K562 (cell line): ENCODE measurements at regions not wholly inside any gene's neighbourhood (a gene's known extent, or its start where the extent isn't known, plus 50 kb on each side); places are given as distances from the start of the nearest gene placed in this dataset.

ENCODE experiments used
- ARID3A ChIP-seq: IDR thresholded peaks from 2 replicates; pipeline ENCODE4 v1.6.1; 2012; ENCODE audit warnings: low read depth, low read length, improper control_type of control experiment, borderline replicate concordance
- CTCF ChIP-seq, 3 experiments: IDR thresholded peaks in 2 of 3; conservative IDR thresholded peaks in 1 of 3; 2 replicates each; pipeline ENCODE4 v1.5.1; 2011 to 2012; ENCODE audit warnings: low read length in 3 of 3, mild to moderate bottlenecking in 3 of 3, control low read depth in 2 of 3, improper control_type of control experiment in 1 of 3, inconsistent platforms in 1 of 3, low read depth in 1 of 3, mixed read lengths in 1 of 3, moderate library complexity in 1 of 3; ENCODE audit not compliant: insufficient read depth in 2 of 3
- FOXA1 ChIP-seq: fragments of 450-650 bp; IDR thresholded peaks from 2 replicates; pipeline ENCODE4 v1.6.1; 2016; ENCODE audit warnings: mild to moderate bottlenecking, borderline replicate concordance
- FOXP1 ChIP-seq: sonication (generic); formaldehyde crosslinking; IDR thresholded peaks from 2 replicates; pipeline ENCODE4 v1.8.0; 2022; ENCODE audit warnings: mild to moderate bottlenecking, missing genetic modification reagents
- GATAD2B ChIP-seq: fragments of 450-650 bp; IDR thresholded peaks from 2 replicates; pipeline ENCODE4 v1.6.1; 2017; ENCODE audit warnings: mild to moderate bottlenecking, borderline replicate concordance
- KDM4B ChIP-seq, 2 experiments: fragments of 450-650 bp in 1 of 2; sonication (generic) in 1 of 2; IDR thresholded peaks; 2 replicates each; pipeline ENCODE4 v1.6.1; 2016 to 2017; ENCODE audit warnings: borderline replicate concordance in 2 of 2, antibody characterized with exemption in 1 of 2, low read depth in 1 of 2, mild to moderate bottlenecking in 1 of 2
- NCOR1 ChIP-seq: fragments of 450-650 bp; IDR thresholded peaks from 2 replicates; pipeline ENCODE4 v1.6.1; 2016; ENCODE audit warnings: mild to moderate bottlenecking, moderate library complexity
- NFATC3 ChIP-seq: fragments of 450-650 bp; IDR thresholded peaks from 2 replicates; pipeline ENCODE4 v1.6.1; 2017; ENCODE audit warnings: mild to moderate bottlenecking
- NFYB ChIP-seq: IDR thresholded peaks from 2 replicates; pipeline ENCODE4 v1.6.1; 2011; ENCODE audit warnings: mild to moderate bottlenecking, moderate library complexity; ENCODE audit not compliant: insufficient read length; ENCODE audit errors: extremely low read depth
- RERE ChIP-seq: sonication (generic); formaldehyde crosslinking; IDR thresholded peaks from 2 replicates; pipeline ENCODE4 v1.8.0; 2023; ENCODE audit warnings: missing genetic modification reagents, mild to moderate bottlenecking, borderline replicate concordance
- RREB1 ChIP-seq: fragments of 250-450 bp; sonication (Bioruptor Pico); IDR thresholded peaks from 2 replicates; pipeline ENCODE4 v1.4.0; 2020
- TGIF2 ChIP-seq: sonication (generic); formaldehyde crosslinking; IDR thresholded peaks from 2 replicates; pipeline ENCODE4 v1.8.1; 2022; ENCODE audit warnings: mild to moderate bottlenecking, missing genetic modification reagents, moderate library complexity
- ZNF830 ChIP-seq: fragments of 250-450 bp; sonication (Bioruptor Pico); IDR thresholded peaks from 2 replicates; pipeline ENCODE4 v1.5.0; 2021; ENCODE audit warnings: mild to moderate bottlenecking

GRCh38 chr12:3405821-3406220, 85.2 kb upstream of the PRMT8 start:
- TF ChIP-seq CTCF (IDR thresholded peaks at IDR 0.05 in 2 of 3, conservative IDR thresholded peaks at IDR 0.05 in 1 of 3; ENCODE audit: insufficient read depth in 2 of 3, low read depth in 1 of 3, low read length in 3 of 3) (no peak), ZNF830 (CRISPR knock-in tag) (no peak), FOXA1 (no peak), NCOR1 (no peak), ARID3A (no peak), GATAD2B (no peak), FOXP1 (CRISPR knock-in tag) (no peak), NFYB (no peak), NFATC3 (no peak), RERE (no peak), KDM4B (IDR thresholded peaks at IDR 0.05; ENCODE audit: borderline replicate concordance in 2 of 2, low read depth in 1 of 2) (no peak), TGIF2 (CRISPR knock-in tag) (no peak), RREB1 (CRISPR knock-in tag) (no peak)
